ENCODE measurements at regions not wholly inside any gene's neighbourhood (a gene's known extent, or its start where the extent isn't known, plus 50 kb on each side); places are given as distances from the start of the nearest gene placed in this dataset.

DNA sequence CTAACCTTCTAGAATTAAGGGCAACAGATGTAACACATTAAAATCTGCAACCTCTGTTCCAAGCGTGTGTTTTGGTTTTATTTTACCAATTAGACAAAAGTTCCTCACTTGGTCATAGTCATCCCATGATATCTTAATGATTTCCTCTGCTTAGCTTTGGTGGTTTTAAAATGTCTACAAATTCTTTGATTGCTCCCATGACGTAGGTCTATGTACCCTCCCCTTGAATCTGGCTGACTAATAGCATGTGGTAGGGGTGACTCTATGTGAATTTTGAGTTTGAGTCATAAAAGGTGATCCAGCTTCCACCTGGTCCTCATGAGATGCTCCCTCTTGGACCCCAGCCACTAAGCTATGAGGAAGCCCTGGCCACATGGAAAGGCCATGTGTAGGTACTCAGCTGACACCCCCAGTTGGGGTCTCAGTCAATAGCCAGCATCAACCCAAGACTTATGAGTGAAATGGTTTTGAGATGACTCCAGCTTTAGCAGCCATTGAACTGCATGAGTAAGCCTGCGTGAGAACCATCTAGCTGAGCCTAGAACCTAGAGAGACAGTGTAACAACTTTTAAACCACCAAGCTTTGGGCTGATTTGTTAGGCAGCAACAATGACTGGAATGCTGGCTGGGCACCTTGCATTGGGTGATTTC, 247.1 kb downstream of the MSRB3 start:
- Mint-ChIP-seq H3K27ac (ENCODE audit: unreplicated experiment) (no peak overlapping the region), H3K36me3 (ENCODE audit: low read depth) (no peaks in the 10 kb centered on the region)

DNA sequence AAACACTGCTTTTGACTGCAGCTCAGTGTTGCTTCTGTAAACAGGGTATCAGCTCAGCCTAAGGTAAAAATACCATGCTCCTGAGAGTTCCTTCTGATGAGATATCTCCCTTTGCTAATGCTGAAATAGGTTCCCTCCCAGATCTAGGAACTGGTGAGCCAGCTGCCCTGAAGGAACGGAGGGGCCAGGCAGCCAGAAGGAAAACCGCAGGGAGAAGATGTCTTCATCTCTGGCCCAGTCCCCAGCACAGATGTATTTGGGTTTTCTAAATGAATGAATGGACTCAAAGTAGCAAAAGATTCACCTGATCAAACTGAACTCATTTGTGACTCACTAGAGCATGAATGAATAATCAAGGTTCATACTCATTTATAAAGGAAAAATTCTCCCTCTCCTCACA, 247.8 kb downstream of the MSRB3 start:
- H3K4me1 Mint-ChIP-seq: peaks cover 14% of the 10 kb centered on the region
- H3K27ac Mint-ChIP-seq (ENCODE audit: unreplicated experiment): no peak overlapping the region
- no peak overlapping the region for H3K4me3 Mint-ChIP-seq
- DNase-seq (ENCODE audit: low read depth, low spot score): no peak
- no peaks in the 10 kb centered on the region for H3K27me3 Mint-ChIP-seq (ENCODE audit: low read depth)
- TF ChIP-seq, protein P1, sequence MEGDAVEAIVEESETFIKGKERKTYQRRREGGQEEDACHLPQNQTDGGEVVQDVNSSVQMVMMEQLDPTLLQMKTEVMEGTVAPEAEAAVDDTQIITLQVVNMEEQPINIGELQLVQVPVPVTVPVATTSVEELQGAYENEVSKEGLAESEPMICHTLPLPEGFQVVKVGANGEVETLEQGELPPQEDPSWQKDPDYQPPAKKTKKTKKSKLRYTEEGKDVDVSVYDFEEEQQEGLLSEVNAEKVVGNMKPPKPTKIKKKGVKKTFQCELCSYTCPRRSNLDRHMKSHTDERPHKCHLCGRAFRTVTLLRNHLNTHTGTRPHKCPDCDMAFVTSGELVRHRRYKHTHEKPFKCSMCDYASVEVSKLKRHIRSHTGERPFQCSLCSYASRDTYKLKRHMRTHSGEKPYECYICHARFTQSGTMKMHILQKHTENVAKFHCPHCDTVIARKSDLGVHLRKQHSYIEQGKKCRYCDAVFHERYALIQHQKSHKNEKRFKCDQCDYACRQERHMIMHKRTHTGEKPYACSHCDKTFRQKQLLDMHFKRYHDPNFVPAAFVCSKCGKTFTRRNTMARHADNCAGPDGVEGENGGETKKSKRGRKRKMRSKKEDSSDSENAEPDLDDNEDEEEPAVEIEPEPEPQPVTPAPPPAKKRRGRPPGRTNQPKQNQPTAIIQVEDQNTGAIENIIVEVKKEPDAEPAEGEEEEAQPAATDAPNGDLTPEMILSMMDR (conservative IDR thresholded peaks at IDR 0.05): no peak
- peaks cover 6% of the 10 kb centered on the region for H3K9me3 Mint-ChIP-seq
- H3K36me3 Mint-ChIP-seq (ENCODE audit: low read depth): no peaks in the 10 kb centered on the region

More for the DNA sequence above, 247.1 kb downstream of the MSRB3 start:
- H3K4me3 Mint-ChIP-seq: no peak overlapping the region
- no peak for DNase-seq (ENCODE audit: low read depth, low spot score)
- H3K9me3 Mint-ChIP-seq: peaks cover 7% of the 10 kb centered on the region
- TF ChIP-seq, protein P1 (conservative IDR thresholded peaks at IDR 0.05): no peak
- H3K27me3 Mint-ChIP-seq (ENCODE audit: low read depth): no peaks in the 10 kb centered on the region
- H3K4me1 Mint-ChIP-seq: peaks cover 18% of the 10 kb centered on the region

DNA sequence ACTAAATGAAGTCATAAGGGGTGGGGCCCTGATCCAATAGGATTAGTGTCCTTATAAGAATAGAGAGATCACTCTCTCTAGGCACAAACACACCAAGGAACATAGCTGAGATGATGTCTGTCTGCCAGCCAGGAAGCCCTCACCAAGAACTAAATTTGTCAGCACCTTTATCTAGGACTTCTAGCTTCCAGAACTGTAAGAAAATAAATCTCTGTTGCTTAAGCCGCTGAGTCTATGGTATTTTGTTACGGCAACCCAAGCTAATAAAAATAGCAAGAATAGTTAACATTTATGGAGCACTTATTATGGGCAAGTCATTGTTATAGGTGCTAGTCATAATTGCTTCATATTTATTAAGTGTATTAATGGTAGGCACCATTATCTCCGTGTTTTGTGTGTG, 249.6 kb downstream of the MSRB3 start:
- no peak for DNase-seq (ENCODE audit: low read depth, low spot score)
- Mint-ChIP-seq H3K27me3 (ENCODE audit: low read depth) (no peaks in the 10 kb centered on the region), H3K36me3 (ENCODE audit: low read depth) (no peaks in the 10 kb centered on the region), H3K4me1 (peaks cover 19% of the 10 kb centered on the region), H3K27ac (ENCODE audit: unreplicated experiment) (no peak overlapping the region), H3K9me3 (peaks cover 6% of the 10 kb centered on the region), H3K4me3 (no peak overlapping the region)
- TF ChIP-seq, protein P1 (conservative IDR thresholded peaks at IDR 0.05): no peak

DNA sequence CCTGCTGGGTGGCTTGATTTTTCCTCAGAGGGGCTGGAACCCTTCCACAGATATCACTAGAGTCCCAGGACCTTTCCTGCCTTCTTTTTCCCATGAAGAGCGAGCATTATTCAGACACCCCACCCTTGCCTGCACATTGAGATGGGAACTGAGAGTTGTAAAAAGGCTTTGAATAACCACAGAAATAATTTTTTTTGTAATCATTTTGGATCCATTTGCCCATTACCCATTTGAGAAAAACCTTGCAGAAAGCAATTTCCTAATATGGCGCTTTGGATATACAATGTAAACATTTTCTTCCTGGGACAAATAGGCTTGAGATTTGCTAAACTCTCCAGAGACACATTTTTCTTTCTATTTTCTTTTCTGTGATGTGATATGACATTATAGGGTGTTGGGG, 250.6 kb downstream of the MSRB3 start:
- no peak for DNase-seq (ENCODE audit: low read depth, low spot score)
- peaks cover 6% of the 10 kb centered on the region for H3K9me3 Mint-ChIP-seq
- H3K36me3 Mint-ChIP-seq (ENCODE audit: low read depth): no peaks in the 10 kb centered on the region
- TF ChIP-seq, protein P1 (conservative IDR thresholded peaks at IDR 0.05): no peak
- H3K4me1 Mint-ChIP-seq: peaks cover 25% of the 10 kb centered on the region
- H3K27me3 Mint-ChIP-seq (ENCODE audit: low read depth): no peaks in the 10 kb centered on the region
- no peak overlapping the region for H3K4me3 Mint-ChIP-seq
- H3K27ac Mint-ChIP-seq (ENCODE audit: unreplicated experiment): no peak overlapping the region

DNA sequence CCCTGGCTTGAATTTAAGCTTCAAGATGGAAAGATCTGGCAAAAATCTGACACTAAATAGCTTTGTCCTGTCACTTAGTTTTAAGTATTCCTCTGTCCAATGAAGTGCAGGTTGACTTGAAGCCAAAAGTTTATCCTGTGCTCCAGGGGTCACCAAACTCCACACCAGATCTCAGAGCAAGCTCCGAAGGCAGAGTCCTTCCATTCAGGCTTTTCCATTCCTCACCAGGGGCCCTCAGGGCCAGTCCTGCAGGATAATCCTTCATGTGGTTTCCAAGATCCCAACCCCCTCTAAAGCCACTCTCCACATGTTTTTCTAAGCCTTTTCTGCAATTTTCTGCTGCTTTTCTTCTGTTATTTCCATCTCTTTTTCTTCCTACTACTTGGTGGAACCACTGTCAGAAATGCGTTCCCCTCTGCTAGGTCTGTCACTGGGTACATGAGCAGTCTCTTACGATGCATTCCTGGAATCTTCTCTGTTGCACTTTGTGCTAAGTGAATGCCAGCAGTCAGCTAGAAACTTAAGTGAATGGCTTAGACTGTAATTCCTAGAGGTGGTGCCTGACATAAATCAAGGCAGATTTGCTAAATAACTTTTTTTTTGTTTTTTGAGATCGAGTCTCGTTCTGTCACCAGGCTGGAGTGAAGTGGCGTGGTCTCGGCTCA, 251.4 kb downstream of the MSRB3 start:
- TF ChIP-seq, protein P1 (conservative IDR thresholded peaks at IDR 0.05): no peak
- no peak for DNase-seq (ENCODE audit: low read depth, low spot score)
- peaks cover 33% of the 10 kb centered on the region for H3K4me1 Mint-ChIP-seq
- no peak overlapping the region for H3K27ac Mint-ChIP-seq (ENCODE audit: unreplicated experiment)
- no peak overlapping the region for H3K4me3 Mint-ChIP-seq
- H3K9me3 Mint-ChIP-seq: peaks cover 6% of the 10 kb centered on the region
- no peaks in the 10 kb centered on the region for H3K36me3 Mint-ChIP-seq (ENCODE audit: low read depth)
- H3K27me3 Mint-ChIP-seq (ENCODE audit: low read depth): no peaks in the 10 kb centered on the region

Data from neural crest cell (in vitro differentiated cells).